ENCODE measurements at regions not wholly inside any gene's neighbourhood (a gene's known extent, or its start where the extent isn't known, plus 50 kb on each side); places are given as distances from the start of the nearest gene placed in this dataset.

GRCh38 chr14:36048667-36049066 lies 127.9 kb downstream of the PTCSC3 start:
- 63 to 65% methylated on average over 5 of the region's 5 CpGs for WGBS, 2 donors (ENCODE audit: low coverage in 1 of 2)
- no peak for ATAC-seq
- no peak overlapping the region for H3K27ac ChIP-seq
- no peaks in the 10 kb centered on the region for H3K36me3 ChIP-seq
- H3K27me3 ChIP-seq = peaks cover 6% of the 10 kb centered on the region
- no peaks in the 10 kb centered on the region for H3K4me1 ChIP-seq
- H3K4me3 ChIP-seq = no peak overlapping the region
- TF ChIP-seq POLR2A (IDR thresholded peaks at IDR 0.05) (no peak), EP300 (IDR thresholded peaks at IDR 0.05) (no peak), POLR2AphosphoS5 (IDR thresholded peaks at IDR 0.05) (no peak), CTCF (IDR thresholded peaks at IDR 0.05) (no peak)
- no peaks in the 10 kb centered on the region for H3K9me3 ChIP-seq

GRCh38 chr14:36047912-36048311 lies 128.6 kb downstream of the PTCSC3 start:
- Histone ChIP-seq H3K36me3 (no peaks in the 10 kb centered on the region), H3K4me1 (no peaks in the 10 kb centered on the region), H3K9me3 (no peaks in the 10 kb centered on the region), H3K27ac (no peak overlapping the region), H3K4me3 (no peak overlapping the region), H3K27me3 (peaks cover 6% of the 10 kb centered on the region)
- TF ChIP-seq CTCF (IDR thresholded peaks at IDR 0.05) = no peak
- no peak for TF ChIP-seq POLR2A (IDR thresholded peaks at IDR 0.05)
- TF ChIP-seq EP300 (IDR thresholded peaks at IDR 0.05) = no peak
- TF ChIP-seq POLR2AphosphoS5 (IDR thresholded peaks at IDR 0.05) = no peak
- 45 to 66% methylated on average over 4 of the region's 4 CpGs for WGBS, 2 donors (ENCODE audit: low coverage in 1 of 2)
- no peak for ATAC-seq

GRCh38 chr14:36035675-36036074 lies 140.8 kb downstream of the PTCSC3 start:
- no peak overlapping the region for H3K4me3 ChIP-seq
- H3K4me1 ChIP-seq = no peaks in the 10 kb centered on the region
- no peak overlapping the region for H3K27ac ChIP-seq
- no peaks in the 10 kb centered on the region for H3K36me3 ChIP-seq
- TF ChIP-seq POLR2A (IDR thresholded peaks at IDR 0.05) (no peak), POLR2AphosphoS5 (IDR thresholded peaks at IDR 0.05) (no peak), CTCF (IDR thresholded peaks at IDR 0.05) (no peak), EP300 (IDR thresholded peaks at IDR 0.05) (no peak)
- ATAC-seq = no peak
- WGBS, 2 donors (ENCODE audit: low coverage in 1 of 2) = 77% methylated on average over 2 of the region's 2 CpGs; no CpG with 5 or more reads in 1 of the 2 donors
- H3K27me3 ChIP-seq = peaks cover 7% of the 10 kb centered on the region
- peaks cover 0 to 11% (median 0%) of the 10 kb centered on the region in 3 donors for H3K9me3 ChIP-seq

- no peaks in the 10 kb centered on the region for H3K36me3 ChIP-seq
- no peak overlapping the region for H3K27ac ChIP-seq
- no peak overlapping the region for H3K4me3 ChIP-seq
- no peak for TF ChIP-seq POLR2AphosphoS5 (IDR thresholded peaks at IDR 0.05)
- no peak for TF ChIP-seq CTCF (IDR thresholded peaks at IDR 0.05)
- no peak for TF ChIP-seq POLR2A (IDR thresholded peaks at IDR 0.05)
- TF ChIP-seq EP300 (IDR thresholded peaks at IDR 0.05) = no peak
- no peaks in the 10 kb centered on the region for H3K4me1 ChIP-seq
- peaks cover 7% of the 10 kb centered on the region for H3K27me3 ChIP-seq
- WGBS, 2 donors (ENCODE audit: low coverage in 1 of 2) = 77 to 80% methylated on average over 3 of the region's 3 CpGs
- H3K9me3 ChIP-seq = no peaks in the 10 kb centered on the region
- ATAC-seq = no peak
Measured at GRCh38 chr14:36028665-36029064, 147.9 kb downstream of the PTCSC3 start.

GRCh38 chr14:36028218-36028617 lies 148.3 kb downstream of the PTCSC3 start:
- Histone ChIP-seq H3K27ac (no peak overlapping the region), H3K4me3 (no peak overlapping the region), H3K36me3 (no peaks in the 10 kb centered on the region), H3K9me3 (no peaks in the 10 kb centered on the region), H3K27me3 (peaks cover 7% of the 10 kb centered on the region), H3K4me1 (no peaks in the 10 kb centered on the region)
- 78 to 88% methylated on average over 1 to 4 of the region's 4 CpGs for WGBS, 2 donors (ENCODE audit: low coverage in 1 of 2)
- TF ChIP-seq EP300 (IDR thresholded peaks at IDR 0.05) = no peak
- no peak for TF ChIP-seq CTCF (IDR thresholded peaks at IDR 0.05)
- no peak for TF ChIP-seq POLR2A (IDR thresholded peaks at IDR 0.05)
- TF ChIP-seq POLR2AphosphoS5 (IDR thresholded peaks at IDR 0.05) = no peak
- ATAC-seq = no peak

All from gastroesophageal sphincter (tissue), 4 donors.